ENCODE measurements at regions not wholly inside any gene's neighbourhood (a gene's known extent, or its start where the extent isn't known, plus 50 kb on each side); places are given as distances from the start of the nearest gene placed in this dataset.

GRCh38 chr9:13786131-13786530, 506.6 kb upstream of the MPDZ start:
- TF ChIP-seq CTCF (conservative IDR thresholded peaks at IDR 0.05 in 1 of 2, IDR thresholded peaks at IDR 0.05 in 1 of 2; ENCODE audit: low read depth in 1 of 2, low read length in 2 of 2) (no peak), EZH2 (IDR thresholded peaks at IDR 0.05; ENCODE audit: low read length, missing control alignments) (no peak)
